GM12892 (cell line): ENCODE measurements at regions not wholly inside any gene's neighbourhood (a gene's known extent, or its start where the extent isn't known, plus 50 kb on each side); places are given as distances from the start of the nearest gene placed in this dataset.

Experiments
- POLR2A ChIP-seq: IDR thresholded peaks from 2 replicates; pipeline ENCODE4 v1.6.1; 2011; ENCODE audit warnings: low read depth, low read length, control low read depth
- POLR2AphosphoS5 ChIP-seq: IDR thresholded peaks from 2 replicates; pipeline ENCODE4 v1.6.1; 2011; ENCODE audit warnings: low read depth, low read length, control low read depth

DNA sequence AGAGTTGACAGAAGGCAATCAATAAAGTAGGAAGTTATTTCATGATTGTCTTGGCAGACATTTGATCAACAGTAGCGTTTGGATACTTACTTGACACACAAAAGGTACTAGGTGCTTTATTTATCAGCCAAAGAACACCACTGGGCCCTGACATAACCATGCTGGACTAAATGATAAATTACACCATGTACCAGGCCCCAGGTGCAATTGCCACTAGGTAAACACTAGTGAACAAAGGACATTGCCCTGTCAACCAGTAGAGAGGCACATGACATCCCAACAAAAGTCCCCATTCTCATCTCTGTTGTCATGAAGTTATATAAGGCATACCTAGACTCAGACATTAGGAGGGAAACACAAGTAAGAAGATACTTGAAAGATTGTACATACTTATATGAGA, 747.2 kb downstream of the SATB2 start:
- TF ChIP-seq POLR2A, result no peak
- no peak for TF ChIP-seq POLR2AphosphoS5
